HG02571 (cell line): ENCODE measurements at regions not wholly inside any gene's neighbourhood (a gene's known extent, or its start where the extent isn't known, plus 50 kb on each side); places are given as distances from the start of the nearest gene placed in this dataset.
A peak's percentile ranks its signal among the peaks of the same experiment; 100 is the strongest.

Experiments used
- ATAC-seq: cut with Tn5 transposase; IDR thresholded peaks from one replicate; pipeline ENCODE4 v1.9.1; 2021; ENCODE audit warnings: mild to moderate bottlenecking, moderate library complexity; ENCODE audit not compliant: unreplicated experiment

GRCh38 chr2:177031438-177032180 is 181.0 kb upstream of the HNRNPA3 start:
- no peak for ATAC-seq

DNA sequence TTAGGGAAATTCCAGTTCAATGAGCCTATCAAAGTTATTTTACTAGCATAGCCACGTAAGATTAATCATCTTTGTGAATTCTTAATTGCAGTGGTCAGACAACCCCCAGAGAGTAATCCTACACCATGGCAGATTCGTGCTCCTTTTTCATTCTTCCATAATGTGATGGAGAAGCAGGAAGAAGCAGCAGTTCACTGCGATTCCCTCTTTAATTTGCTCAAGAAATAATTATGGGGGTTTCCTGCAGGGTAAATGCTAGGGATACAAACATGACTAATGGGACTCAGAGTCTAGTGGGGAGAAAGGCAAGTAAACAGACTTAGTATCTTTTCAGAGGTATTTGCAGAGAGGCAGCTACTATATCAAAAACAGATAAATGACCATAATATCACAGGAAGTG is 175.8 kb upstream of the HNRNPA3 start:
- ATAC-seq: no peak

DNA sequence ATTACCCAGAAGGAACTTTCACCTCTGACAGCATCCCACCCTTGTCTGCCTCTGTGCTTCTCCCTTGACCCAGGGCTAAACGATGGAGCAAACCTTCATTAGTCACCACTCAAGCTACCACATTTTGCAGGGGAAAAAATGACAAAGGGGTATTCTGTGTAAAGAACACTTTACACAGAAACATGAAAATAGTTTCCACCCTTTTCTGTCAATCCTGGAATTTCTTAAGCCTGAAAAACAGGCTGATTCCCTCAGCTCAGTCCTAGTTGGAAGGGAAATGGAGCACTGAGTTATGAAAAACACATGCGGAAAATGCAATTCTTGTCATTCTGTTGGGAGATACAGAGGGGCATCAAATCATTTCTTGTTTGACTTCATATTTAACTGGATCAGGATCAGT is 175.0 kb upstream of the HNRNPA3 start:
- no peak for ATAC-seq

GRCh38 chr2:177038787-177039484 is 173.7 kb upstream of the HNRNPA3 start:
- no peak for ATAC-seq

DNA sequence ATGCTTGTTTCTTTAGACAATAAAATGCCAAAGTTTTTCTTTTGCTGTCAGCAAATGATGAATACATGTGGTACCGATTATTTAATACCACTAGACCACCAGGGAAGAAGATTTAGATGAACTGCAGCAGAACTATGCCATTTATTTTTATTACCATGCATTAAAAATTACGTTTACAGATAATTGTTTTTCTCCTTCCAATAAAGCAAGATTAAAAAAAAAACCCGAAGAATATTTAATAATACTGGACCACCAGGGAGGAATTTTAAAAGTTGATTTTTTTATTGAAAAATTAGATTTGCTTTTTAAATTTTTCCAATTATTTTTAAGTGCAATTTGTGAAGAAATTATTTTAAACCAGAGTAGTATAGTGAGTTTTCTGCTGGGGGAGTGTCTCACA is 170.3 kb upstream of the HNRNPA3 start:
- ATAC-seq: no peak

DNA sequence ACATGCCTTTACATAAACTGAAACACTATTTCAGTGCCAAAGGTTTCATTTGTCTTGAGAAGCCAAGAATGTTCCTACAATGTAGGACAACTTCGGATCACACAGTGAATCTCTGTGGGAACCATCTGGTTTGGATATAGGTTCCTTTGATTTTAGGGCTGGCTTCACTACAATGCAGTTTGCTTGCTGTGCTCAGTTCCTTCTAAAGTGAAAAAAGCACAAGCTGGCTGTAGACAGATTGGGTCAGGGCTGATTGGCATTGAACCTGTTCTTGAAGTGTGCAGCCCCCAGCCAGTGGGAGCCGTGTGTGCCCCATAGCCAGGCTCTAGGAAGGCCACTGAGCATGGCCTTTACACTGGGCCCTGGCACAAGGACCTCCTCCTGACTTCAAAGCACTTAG is 167.9 kb upstream of the HNRNPA3 start:
- no peak for ATAC-seq

DNA sequence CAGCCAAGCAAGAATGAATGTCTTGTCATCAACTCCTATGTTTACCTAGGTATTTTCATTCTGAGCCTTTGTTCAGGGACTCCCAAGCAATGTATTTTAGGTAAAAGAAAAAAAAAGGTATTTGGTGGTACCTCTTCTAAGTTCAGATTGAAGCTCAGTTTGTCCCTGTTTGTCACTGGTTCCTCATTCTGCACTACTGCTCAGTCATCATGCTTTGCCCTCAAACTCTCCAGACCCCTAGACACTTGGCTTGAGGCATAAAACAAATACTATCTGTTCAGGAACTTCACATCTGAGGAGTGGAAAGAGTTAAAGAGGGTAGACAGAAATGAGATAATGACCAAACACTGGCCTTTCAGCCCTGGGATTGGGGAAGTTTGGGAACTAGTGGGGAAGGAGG is 163.6 kb upstream of the HNRNPA3 start:
- no peak for ATAC-seq

DNA sequence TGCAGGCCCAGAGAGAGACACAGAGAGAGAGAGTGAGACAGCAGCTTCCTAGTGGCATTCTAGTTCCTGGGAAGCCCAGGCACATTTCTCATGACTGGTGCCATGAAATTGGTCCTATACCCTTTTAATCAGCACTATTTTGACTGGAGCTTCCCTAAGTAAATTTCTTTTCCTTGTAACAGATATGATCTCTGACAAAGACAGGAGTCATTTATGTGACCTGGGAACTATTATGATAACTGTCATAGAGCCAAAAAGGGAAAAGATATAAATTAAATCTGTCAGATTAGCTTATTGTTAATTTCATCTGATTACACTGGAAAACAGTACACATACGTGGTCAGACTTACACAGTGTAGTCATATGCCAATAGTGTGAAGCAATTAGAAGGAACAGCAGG is 161.3 kb upstream of the HNRNPA3 start:
- no peak for ATAC-seq

- ATAC-seq: no peak
These were observed 160.1 kb upstream of the HNRNPA3 start for GRCh38 chr2:177052471-177052870.

GRCh38 chr2:177053038-177053437 is 159.6 kb upstream of the HNRNPA3 start:
- no peak for ATAC-seq

- ATAC-seq: no peak
These were observed 158.9 kb upstream of the HNRNPA3 start for GRCh38 chr2:177053716-177054115.

- ATAC-seq: no peak
These were observed 156.1 kb upstream of the HNRNPA3 start for GRCh38 chr2:177056481-177056929.

DNA sequence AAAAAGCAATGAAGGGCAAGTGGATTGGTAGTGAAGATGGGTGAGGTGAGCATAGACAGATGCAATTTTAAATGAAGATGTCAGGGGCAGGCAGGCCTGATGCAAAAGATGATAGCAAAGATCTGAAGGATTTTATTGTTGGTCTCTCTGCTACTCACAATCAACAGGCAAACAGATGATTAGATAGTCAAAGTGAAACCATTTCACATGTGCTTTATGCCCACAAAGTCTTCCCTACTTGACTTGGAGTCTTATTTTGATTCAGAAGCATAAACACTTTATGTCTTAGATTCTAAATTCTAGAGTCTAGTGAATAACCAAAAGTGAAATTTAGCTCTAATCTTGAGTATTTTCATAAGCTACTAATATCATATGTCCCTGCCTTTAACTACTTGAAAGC is 153.8 kb upstream of the HNRNPA3 start:
- ATAC-seq: peak; percentile 73

- ATAC-seq: no peak
These were observed 153.3 kb upstream of the HNRNPA3 start for GRCh38 chr2:177059293-177059692.

DNA sequence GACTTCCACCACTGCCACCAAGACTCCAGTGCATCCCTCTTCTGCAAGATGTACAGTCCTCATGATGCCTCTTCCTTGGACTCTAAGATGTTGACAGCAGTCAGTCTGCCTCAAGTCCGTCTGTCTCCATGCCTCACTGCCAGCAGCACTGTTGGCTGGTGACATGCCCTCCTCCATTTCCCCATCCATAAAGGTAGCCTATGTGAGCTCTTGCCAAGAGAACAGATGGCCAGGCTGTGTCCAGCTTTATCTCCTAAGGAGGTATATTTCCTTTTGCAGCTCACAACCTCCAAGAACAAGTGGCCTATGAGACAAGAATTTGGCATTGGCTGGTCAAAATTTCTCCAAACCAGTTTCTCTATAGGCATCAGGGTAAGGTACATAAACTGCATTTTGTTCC is 149.3 kb upstream of the HNRNPA3 start:
- ATAC-seq: no peak

DNA sequence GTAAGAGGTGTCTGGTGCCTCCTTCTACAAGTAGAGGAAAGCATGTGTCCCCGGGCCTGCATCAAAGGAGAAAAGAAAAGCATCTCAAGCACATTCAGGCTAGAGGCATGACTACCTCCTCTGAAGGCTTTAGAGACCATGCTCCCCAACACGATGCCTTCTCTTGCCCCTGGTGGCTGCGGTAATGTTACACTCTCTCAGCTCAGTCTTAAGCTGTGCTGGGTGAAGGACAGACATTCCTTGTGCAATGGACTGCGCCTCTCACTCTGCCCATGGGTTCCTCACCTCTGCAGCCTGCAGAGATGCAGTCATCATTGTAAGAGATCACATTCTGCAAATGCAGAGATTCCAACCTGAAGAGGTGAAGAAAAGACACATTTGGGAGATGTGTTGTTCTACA is 148.2 kb upstream of the HNRNPA3 start:
- no peak for ATAC-seq

GRCh38 chr2:177068967-177069366 is 143.6 kb upstream of the HNRNPA3 start:
- ATAC-seq: no peak

DNA sequence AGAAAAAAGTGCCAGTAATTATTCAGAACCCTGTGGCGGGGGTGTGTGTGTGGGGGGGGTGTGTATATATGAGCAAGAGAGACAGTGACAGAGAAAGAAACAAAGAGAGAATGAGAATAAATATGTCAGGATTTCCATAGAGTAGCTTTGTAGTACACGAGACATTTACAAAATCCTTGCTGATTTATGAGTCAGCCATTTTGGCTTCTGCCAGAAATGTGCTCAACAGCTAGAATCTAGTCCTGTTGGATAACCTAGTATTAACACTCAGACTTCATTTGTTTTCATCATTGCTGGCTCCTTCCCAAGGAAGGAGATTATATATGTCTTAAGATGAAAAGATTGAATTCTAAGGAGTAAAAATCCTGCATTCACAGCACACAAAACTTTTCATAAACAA is 140.5 kb upstream of the HNRNPA3 start:
- ATAC-seq: no peak

DNA sequence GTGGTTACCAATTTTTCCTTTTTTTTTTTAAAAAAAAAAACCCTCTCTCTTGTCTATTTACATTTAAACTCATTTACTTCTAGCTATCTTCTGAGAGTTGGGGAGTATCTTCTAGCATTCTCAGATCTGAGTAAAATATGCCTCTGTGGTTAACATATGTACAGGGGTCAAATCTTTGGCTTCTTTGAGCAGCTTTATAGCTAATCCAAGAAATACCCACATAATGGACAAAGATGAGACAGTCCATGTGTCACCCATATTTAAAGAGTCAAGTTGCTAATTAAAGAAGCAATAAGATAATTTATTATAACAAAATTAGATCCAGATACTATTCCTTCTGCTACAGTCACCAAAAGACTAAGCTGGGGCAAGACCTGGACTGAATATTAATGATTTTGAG is 139.0 kb upstream of the HNRNPA3 start:
- no peak for ATAC-seq

DNA sequence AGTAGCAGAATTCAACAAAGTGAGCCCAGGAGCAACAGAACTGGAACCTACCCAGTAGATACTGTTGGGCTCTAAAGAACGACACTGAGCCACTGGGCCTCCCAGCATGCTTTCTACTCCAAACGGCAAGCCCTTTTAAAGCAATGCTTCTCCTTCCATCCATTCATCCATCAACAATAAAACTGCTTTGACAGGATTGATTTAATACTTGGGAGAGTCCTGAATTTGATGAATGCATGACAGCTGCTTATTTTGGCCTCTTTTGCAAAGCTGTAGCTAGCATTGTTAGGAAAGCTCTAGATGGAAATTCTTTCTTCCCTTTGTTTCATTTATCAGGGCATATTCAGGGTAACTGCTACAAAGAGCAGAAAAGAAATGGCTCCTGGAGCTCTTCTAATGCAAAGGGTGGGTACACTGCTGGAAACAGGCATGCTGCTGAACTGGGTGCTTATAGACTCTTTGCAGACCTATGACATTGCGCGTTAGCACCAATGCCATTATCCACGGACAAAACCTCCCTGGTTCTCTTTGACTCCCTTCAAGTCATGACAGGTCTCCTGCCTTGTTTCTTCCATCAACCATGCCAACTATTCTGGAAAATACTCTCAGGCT is 138.4 kb upstream of the HNRNPA3 start:
- no peak for ATAC-seq

DNA sequence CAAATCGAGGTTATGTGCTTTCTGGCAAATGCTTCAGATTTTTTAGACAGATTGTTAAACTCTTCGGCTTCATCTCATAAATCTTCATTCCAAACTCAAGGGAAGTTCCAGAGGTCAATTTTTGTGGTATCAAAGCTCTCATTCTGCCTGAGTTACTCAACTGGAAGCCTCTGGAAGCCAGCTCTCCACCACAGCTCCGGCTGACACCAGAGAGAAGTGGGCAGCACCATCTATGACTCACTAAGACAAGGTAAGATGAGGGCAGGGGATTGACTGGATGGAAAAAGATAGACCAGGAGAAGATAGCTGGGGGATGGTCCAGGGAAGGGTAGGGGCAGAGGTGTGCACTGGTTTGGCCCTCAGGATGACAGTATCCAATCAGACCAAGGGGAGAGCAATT is 137.3 kb upstream of the HNRNPA3 start:
- ATAC-seq: no peak

GRCh38 chr2:177076636-177077179 is 135.9 kb upstream of the HNRNPA3 start:
- ATAC-seq: no peak
